ENCODE measurements at regions not wholly inside any gene's neighbourhood (a gene's known extent, or its start where the extent isn't known, plus 50 kb on each side); places are given as distances from the start of the nearest gene placed in this dataset.
"Not testable (repeated sequence)": the region's sequence is repeated elsewhere in the genome, so short reads cannot be mapped to it uniquely, and the experiment has no call there.

- H3K4me3 ChIP-seq (ENCODE audit: low read length), result no peak overlapping the region
- DNase-seq (ENCODE audit: low read depth, low spot score), result no peak
Measured at GRCh38 chrX:140346729-140347128, 158.1 kb downstream of the SOX3 start.

GRCh38 chrX:140343226-140343868, 161.5 kb downstream of the SOX3 start:
- no peak for DNase-seq (ENCODE audit: low read depth, low spot score)
- no peak overlapping the region for H3K4me3 ChIP-seq (ENCODE audit: low read length)

DNA sequence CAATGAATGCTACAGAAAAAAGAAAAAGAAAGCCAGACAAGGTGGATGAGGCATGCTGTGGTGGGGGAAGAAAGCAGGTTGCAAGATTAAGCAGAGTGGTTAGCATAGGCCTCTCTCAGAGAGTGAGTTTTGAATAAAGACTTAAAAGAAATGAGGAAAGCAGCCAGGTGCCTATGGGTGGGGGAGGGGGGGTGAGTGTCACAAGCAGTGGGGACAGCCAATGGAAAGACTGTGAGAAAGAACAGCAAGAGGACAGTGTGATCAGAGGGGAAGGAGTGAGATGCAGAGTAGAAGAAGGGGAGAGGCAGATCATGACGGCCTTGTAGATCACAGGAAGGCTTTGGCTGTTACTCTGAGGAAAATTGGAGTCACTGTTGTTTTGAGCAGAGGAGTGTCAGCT, 162.5 kb downstream of the SOX3 start:
- H3K4me3 ChIP-seq (ENCODE audit: low read length), result no peak overlapping the region
- no peak for DNase-seq (ENCODE audit: low read depth, low spot score)

DNA sequence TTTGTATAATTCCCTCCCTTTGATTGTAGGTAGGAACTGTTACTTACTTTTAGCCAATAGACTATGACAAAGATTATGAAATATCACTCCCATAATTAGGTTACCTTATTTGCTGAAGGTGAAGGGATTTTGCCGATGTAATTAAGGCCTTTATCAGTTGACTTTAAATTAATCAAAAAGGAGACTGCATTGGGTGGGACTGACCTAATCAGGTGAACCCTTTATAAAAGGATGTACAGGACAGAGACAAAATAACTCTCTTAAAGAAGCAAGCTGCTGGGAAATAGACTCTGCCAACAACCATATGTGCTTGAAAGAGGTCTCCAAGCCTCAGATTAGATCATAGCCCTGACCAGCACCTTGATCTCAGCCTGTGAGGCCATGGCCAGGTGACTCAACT, 167.6 kb downstream of the SOX3 start:
- no peak for DNase-seq (ENCODE audit: low read depth, low spot score)
- no peak overlapping the region for H3K4me3 ChIP-seq (ENCODE audit: low read length)

DNA sequence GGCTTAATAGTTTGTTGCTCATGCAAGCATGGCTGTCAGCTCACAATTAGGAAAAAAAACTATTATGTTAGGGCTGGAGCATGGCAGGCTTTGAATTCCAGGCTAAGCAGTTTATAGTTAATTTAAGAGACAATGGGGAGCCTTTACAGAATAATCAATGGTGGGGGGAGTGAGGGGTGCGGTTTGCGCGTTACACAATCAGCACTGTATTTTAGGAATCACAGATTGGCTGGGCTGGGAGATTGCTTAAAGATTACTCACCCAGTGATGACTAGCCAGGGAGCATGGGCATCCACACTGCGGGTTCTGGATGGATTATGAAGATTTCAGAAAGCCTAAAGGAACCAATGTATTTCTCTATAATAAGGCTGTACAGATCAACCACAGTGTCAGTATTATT, 186.6 kb downstream of the SOX3 start:
- H3K4me3 ChIP-seq (ENCODE audit: low read length), result no peak overlapping the region
- DNase-seq (ENCODE audit: low read depth, low spot score), result no peak

DNA sequence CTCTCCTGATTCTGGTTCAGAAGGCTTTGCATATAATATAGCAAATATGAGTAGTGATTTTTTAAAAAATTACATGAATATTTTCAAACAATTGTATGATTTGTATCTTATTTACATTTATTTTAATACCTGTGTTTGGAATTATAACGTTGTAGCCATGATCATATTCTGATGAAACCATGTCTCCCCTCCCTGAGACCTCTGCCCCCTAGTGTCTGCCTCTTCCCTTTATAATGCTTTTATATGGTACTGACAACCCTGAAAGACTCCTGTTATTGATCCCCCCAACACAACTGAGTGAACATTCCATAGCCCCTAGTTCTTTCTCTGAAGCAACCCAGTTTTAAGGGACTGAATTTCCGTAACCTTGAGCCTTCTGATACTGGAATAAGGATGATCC, 187.4 kb downstream of the SOX3 start:
- no peak for DNase-seq (ENCODE audit: low read depth, low spot score)
- no peak overlapping the region for H3K4me3 ChIP-seq (ENCODE audit: low read length)

- no peak overlapping the region for H3K4me3 ChIP-seq (ENCODE audit: low read length)
- no peak for DNase-seq (ENCODE audit: low read depth, low spot score)
Measured at GRCh38 chrX:140298960-140299825, 205.7 kb downstream of the SOX3 start.

DNA sequence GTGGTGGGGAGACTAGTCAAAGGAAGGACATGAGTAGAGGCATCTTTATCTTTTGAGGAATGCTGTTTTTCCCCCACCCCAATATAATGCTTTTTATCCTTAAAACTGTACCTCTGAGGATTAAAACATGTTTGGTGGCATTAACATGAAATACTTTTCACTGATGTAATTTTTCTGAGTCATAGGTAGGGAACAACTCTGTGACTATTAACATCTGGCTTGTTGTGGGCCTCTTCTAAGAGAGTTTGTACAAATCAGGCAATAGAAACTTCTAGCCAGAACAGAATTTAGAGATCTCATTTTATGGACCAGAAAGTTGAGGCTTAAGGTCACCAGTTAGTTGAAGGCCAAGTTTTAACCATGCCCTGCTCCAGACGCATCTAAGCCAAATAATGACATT, 207.6 kb downstream of the SOX3 start:
- no peak for DNase-seq (ENCODE audit: low read depth, low spot score)
- no peak overlapping the region for H3K4me3 ChIP-seq (ENCODE audit: low read length)

DNA sequence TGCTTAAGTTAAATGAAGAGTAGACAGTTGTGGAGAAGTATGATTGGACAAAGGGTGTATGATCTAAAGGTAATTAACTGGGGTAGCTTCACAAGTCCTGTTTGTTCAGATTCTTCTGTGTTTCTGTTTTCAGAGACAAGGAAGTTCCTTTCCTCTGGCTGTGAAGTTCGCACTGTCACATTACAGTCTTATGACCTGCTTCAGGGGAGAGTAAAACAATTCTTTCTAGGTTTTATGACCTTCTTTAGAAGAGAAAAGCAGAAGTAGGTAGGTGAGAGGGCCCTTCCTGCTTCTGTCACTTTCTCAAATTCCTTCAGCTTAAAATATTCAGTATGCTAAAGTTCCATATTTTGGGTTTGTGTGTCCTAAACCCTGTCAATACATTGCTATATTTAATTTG, 211.9 kb downstream of the SOX3 start:
- no peak for DNase-seq (ENCODE audit: low read depth, low spot score)
- no peak overlapping the region for H3K4me3 ChIP-seq (ENCODE audit: low read length)

- H3K4me3 ChIP-seq (ENCODE audit: low read length), result no peak overlapping the region
- DNase-seq (ENCODE audit: low read depth, low spot score), result no peak
Measured at GRCh38 chrX:140292188-140292587, 212.7 kb downstream of the SOX3 start.

GRCh38 chrX:140274811-140275525, 229.9 kb downstream of the SOX3 start:
- no peak for DNase-seq (ENCODE audit: low read depth, low spot score)
- H3K4me3 ChIP-seq (ENCODE audit: low read length), result no peak overlapping the region

DNA sequence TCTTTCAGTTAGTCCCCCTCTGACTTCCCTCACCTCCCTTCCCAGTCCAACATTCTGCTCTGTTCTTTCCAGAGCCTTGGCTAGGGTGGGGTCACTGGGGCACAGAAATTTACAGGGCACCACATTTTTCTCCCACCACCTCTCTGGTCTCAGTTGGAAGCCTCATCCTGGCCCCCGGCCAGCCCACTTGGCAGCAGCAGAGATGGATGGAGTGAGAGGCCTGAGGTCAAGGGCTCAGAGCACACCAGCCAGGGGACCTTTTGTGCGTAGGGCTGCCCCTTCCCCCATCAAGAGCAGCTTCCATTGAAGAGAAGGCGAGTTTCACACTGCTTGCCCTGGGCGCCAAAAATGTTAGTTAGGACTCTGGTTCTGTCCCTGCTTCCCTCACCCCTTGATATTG, 230.9 kb downstream of the SOX3 start:
- no peak overlapping the region for H3K4me3 ChIP-seq (ENCODE audit: low read length)
- DNase-seq (ENCODE audit: low read depth, low spot score), result no peak

- no peak for DNase-seq (ENCODE audit: low read depth, low spot score)
- H3K4me3 ChIP-seq (ENCODE audit: low read length), result no peak overlapping the region
Measured at GRCh38 chrX:140250391-140250790, 254.5 kb downstream of the SOX3 start.

DNA sequence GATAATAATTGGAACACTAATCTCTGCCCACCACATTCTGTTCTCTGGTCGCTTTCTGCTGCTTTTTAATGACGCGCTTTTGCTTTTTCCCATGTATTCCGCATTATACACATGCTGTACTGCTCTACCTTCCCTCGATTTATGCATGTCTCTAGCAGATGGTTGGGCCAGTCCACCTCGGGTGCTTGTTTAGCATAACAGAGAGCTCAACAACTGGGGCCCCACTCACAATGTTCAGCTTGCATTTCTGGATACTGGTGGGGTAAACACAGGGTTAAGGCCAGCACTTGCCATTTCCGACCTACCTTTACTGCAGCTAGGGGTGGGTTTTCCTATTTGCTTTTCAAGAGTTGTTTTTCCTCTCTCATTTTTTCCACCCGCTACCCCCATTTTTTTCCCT, 255.8 kb downstream of the SOX3 start:
- no peak overlapping the region for H3K4me3 ChIP-seq (ENCODE audit: low read length)
- no peak for DNase-seq (ENCODE audit: low read depth, low spot score)

- DNase-seq (ENCODE audit: low read depth, low spot score), result no peak
Measured at GRCh38 chrX:140229191-140229590, 263.9 kb upstream of the CXorf66 start.

DNA sequence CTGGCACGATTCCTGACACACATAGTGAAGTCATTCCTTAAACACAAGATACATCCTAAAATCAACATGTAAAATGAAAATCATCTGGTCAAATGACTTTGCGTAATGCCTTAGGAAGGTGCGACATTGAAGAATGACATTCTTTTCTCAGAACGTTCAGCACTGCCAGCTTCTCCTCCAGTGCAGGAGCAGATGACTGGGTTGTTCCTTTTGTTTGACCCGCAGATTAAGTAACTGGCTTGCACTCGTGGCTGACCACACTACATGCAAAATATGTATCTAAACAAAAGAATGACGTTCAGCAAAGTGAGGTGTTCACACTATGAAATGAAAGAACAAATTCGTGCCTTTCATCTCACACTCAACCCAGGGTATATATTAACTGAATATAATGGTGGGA, 260.7 kb upstream of the CXorf66 start:
- not testable (repeated sequence) for DNase-seq (ENCODE audit: low read depth, low spot score); H3K4me3 ChIP-seq (ENCODE audit: low read length)

More at GRCh38 chrX:140229191-140229590, 263.9 kb upstream of the CXorf66 start:
- no peak overlapping the region for H3K4me3 ChIP-seq (ENCODE audit: low read length)

- DNase-seq (ENCODE audit: low read depth, low spot score), result not testable (repeated sequence)
Measured at GRCh38 chrX:140215894-140216293, 250.6 kb upstream of the CXorf66 start.

GRCh38 chrX:140214518-140214917, 249.2 kb upstream of the CXorf66 start:
- H3K4me3 ChIP-seq (ENCODE audit: low read length); DNase-seq (ENCODE audit: low read depth, low spot score): not testable (repeated sequence)

More at GRCh38 chrX:140215894-140216293, 250.6 kb upstream of the CXorf66 start:
- not testable (repeated sequence) for H3K4me3 ChIP-seq (ENCODE audit: low read length)

GRCh38 chrX:140206657-140207056, 241.3 kb upstream of the CXorf66 start:
- no peak for DNase-seq (ENCODE audit: low read depth, low spot score)
- no peak overlapping the region for H3K4me3 ChIP-seq (ENCODE audit: low read length)

All from Jurkat, Clone E6-1 (cell line).